ENCODE measurements at regions not wholly inside any gene's neighbourhood (a gene's known extent, or its start where the extent isn't known, plus 50 kb on each side); places are given as distances from the start of the nearest gene placed in this dataset.
"Not testable (repeated sequence)": the region's sequence is repeated elsewhere in the genome, so short reads cannot be mapped to it uniquely, and the experiment has no call there.

DNA sequence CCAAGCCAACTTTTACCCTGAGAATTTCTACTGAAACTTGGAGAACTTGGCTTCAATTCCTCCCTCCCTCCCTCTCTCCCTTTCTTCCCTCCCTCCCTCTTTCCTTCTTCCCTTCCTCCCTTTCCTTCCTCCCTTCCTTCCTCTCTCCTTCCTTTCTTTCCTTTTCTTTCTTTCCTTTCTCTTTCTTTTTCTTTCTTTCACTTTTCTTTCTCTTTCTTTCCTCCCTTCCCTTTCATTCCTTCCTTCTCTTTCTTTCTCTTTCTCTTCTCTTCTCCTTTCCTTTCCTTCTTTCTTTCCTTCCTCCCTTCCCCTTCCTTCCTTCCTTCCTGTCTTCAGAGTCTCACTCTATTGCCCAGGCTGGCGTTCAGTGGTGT lies 268.1 kb upstream of the SDK2 start:
- no peak for DNase-seq (ENCODE audit: extremely low read depth in 1 of 2, low read depth in 1 of 2)

DNA sequence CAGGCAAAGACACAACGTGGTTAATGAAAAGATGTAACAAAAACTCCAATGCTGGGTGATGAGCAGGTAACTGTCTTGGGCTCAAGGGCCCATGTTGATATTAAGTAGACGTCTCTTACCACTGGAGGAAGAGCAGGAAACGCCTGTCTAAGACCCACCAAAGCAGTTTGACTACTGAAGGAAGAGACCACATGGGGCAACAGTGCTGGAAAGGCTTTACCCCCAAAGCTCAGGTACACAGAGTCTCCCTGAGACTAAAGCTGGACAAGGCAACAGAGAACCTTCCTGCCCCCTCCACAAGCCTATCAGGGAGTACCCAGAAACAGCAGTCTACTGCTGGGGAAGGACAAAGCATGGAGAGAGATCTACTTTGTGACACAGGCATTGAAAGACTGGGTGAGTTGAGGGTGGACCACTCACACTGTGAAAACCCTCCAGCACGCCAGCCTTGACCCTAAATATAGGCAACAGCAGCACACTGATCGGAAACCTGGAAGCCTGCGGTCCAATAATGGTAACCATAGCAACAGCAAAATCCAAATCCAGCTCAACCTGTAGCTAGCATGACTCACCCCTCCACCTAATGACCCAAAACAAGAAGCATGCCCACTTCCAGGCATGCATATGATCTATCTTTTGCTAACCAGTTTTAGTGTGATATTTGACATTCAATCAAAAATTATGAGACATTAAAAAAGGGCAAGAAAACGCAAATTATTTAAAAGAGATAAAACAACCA lies 270.5 kb upstream of the SDK2 start:
- no peak for DNase-seq (ENCODE audit: extremely low read depth in 1 of 2, low read depth in 1 of 2)

DNA sequence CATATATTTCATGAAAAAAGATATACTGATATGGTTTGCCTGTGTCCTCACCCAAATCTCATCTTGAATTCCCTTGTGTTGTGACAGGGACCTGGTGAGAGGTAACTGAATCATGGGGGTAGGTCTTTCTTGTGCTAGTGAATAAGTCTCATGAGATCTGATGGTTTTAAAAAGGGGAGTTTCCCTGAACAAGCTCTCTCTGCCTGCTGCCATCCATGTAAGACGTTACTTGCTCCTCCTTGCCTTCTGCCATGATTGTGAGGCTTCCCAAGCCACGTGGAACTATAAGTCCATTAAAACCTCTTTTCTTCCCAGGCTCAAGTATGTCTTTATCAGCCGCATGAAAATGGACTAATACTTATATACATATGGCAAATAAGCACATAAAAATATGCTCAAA lies 274.8 kb upstream of the SDK2 start:
- DNase-seq (ENCODE audit: extremely low read depth in 1 of 2, low read depth in 1 of 2), result not testable (repeated sequence)

DNA sequence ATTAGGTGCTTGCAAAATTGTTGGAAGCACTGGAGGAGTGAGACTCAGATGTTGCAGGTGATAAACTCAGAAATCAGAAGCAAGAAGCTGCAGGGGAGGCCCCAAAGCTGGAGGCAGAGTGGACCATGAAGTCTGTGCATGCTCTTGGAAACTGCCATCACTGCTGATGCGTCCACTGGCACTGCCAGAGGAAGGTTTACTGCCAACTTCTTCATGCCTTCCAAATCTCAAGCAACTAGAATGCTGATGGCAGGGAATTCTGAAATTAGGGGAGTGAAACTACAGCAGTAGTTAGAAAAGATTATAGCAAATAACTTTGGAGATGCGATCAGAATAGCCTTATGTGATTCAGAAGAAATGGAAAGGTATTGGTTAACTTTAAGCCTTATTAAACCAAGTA lies 277.1 kb upstream of the SDK2 start:
- DNase-seq (ENCODE audit: extremely low read depth in 1 of 2, low read depth in 1 of 2), result no peak

DNA sequence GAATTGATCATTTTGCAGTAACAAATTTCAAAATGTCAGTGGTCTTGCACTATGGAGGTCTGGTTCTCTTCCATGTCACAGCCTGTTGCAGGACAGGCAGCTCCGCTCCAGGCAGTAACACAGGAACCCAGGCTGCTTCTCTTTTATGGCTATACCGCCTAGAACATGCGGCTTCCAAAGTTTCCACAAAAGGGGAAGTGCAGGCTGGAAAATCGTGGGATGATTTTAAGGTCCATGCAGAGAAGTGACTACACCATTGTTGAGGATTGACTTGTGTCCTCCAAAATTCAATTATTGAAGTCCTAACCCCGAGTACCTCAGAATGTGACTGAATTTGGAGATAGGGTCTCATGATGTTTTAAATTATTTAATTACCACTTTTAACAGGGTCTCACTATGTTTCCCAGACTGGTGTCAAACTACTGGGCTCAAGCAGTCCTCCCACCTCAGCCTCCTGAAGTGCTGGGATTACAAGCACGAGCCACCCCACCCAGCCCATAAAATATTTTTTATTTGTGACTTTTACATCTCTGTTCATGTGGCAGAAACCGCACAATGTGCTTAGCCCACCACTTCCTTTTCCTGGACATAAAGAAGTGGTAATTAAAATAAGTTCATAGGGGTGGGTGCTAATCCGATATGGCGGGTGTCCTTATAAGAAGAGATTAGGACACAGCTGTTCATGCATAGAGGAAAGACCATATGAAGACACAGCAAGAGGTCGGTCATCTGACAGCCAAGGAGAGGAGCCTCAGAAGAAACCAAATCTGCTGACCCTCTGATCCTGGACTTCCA lies 279.2 kb upstream of the RPL38 start:
- DNase-seq (ENCODE audit: extremely low read depth in 1 of 2, low read depth in 1 of 2), result no peak

DNA sequence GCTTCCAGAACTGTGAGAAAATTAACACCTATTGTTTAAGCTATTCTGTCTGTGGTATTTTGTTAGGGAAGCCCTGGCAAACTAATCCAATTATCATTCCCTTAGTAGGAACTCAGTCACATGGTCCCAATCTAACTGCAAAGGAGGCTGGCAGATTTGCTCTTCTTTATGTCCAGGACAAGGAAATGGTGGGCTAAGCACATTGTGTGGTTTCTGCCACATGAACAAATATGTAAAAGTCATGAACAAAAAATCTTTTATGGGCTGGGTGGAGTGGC lies 278.6 kb upstream of the RPL38 start:
- DNase-seq (ENCODE audit: extremely low read depth in 1 of 2, low read depth in 1 of 2), result no peak

DNA sequence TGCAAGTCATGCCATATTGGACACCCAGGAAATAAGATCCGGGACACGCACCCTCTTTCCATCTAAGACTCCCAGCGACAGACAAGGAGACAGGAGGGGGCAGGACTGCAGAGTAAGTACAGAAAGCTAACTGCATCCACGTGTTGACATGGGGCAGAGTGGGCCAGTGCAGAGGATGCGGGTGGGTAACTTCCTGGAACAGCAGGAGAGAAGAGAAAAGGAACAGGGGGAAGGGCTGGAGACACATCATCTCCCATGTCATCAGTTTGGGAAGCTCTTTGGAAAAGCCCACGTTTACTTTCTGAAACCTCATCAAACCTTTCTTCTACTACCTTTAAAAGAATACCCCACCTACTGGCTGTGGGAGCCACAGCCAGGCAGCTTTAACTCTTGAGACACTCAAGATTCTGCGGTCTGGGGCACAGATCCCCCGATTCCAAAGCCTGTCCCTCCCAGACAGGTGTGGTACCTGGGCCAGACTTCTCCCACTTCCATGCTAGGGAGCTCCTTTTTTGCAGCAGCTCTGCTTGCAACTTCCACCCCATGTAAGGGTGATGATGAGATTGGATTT lies 273.5 kb upstream of the RPL38 start:
- DNase-seq (ENCODE audit: extremely low read depth in 1 of 2, low read depth in 1 of 2), result no peak

DNA sequence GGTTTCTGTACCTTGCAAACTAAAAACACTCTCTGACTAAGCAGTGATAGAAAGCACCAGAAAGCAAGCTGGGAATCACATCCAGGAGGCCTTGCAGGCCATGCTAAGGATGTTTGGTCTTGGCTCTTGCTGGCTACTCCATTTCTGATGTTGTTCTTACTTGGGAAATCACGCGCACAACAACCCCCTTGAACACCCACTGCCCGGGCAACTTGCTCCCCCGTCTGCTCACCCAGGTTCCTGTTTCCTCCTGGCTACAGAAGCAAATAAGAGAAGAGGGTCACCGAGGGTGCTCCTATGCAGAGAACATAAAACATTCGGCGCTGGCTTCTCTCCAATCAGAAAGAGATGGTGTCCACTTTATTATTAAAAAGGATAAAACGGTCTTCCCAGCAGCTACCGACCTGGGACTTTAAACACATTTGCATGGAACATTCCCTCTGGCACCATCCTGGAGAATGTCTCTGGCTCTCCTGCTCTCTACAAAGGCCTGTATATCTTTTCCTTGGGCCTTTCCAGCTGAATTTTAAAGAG lies 271.2 kb upstream of the RPL38 start:
- DNase-seq (ENCODE audit: extremely low read depth in 1 of 2, low read depth in 1 of 2), result no peak

DNA sequence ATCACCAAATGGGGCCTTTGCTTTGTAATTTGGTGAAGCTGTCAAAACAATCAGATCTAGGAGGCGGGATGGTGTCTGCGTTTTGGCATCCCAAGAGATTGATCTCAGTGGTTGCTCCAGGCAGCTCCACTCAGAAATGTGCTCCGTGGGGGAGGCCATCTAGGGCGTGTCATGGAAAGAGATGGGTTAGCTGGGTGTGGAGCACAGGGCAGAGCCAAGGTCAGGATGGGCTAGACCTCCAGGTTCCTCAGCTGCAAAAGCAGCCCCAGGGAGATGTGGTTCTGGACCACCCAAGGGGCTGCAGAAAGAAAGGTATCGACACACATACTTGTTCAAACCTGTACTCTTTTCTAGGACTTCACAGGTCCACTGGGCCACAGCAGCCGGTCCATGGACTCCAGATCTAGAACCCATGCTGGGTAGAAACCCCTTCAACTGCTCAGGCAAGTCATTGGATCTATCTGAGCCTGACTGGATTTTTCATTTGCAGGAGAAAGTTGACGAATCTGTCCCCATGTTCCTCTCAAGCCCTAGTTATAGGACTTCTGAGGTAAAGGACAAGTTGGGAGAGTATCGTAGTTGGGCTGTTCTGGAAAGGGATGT lies 270.2 kb upstream of the RPL38 start:
- no peak for DNase-seq (ENCODE audit: extremely low read depth in 1 of 2, low read depth in 1 of 2)

DNA sequence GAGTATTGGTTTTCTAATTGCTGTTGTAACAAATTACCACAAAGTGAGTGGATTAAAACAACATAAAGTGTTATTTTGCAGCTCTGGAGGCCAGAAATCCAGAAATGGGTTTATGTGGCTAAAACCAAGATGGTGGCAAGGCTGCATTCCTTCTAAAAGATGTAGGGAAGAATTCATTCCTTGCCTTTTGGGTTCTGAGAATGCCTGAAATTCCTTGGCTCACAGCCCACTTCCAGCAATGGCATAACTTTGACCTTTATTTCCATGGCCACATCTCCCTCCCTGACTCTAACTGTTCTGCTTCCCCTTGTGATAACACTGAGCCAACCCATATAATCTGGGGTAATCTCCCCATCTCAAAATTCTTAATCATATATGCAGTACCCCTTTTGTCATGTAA lies 269.6 kb upstream of the RPL38 start:
- no peak for DNase-seq (ENCODE audit: extremely low read depth in 1 of 2, low read depth in 1 of 2)

DNA sequence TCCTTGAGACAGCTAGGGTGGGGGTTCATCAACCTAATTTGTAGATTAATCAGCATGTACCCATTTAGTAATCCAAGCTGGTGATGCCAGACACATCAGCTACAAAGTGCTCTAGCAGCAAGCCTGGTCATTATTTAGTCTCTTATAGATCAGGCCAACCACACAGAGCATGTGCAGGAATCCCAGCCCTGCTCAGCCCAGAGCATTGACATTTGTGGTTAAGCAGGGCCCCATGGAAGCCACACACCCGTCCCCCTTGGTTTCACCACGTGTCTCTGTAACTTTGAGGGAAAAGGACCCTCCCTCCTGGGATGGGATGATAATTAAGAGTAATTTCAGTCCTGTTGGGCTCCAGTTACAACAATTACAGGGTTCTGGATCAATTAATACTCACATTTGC lies 268.8 kb upstream of the RPL38 start:
- DNase-seq (ENCODE audit: extremely low read depth in 1 of 2, low read depth in 1 of 2), result no peak

DNA sequence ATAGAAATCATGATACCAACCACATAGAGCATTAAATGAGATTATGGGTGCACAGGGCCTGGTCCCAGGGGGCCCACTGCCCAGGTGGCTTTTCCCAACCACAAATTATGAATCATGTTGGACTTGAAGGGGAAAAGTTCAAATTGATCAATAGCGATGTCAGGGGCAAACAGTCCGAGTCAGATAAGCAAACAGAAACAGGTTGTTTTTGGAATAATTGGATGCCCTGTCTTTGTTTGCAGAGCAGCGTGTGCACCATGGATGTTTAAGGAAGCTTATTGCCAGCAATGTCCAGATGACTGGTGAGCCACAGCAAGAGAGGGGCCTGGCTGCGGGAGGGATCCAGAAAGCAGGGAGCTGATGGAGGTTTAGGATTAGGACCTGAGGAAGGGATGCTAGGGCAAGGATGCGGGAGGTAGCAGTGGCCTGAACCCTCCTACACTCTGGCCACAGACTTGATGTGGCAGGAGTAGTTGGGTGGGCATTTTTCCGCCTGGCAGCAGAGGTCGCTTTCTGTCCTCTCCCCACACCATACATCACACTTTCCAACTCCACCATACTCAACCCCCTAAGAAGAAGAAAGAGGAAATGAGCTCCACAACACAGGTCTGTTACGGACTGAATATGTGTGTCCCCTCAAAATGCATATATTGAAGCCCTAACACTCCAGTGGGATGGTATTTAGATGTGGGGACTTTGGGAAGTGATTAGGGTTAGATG lies 266.4 kb upstream of the RPL38 start:
- no peak for DNase-seq (ENCODE audit: extremely low read depth in 1 of 2, low read depth in 1 of 2)

DNA sequence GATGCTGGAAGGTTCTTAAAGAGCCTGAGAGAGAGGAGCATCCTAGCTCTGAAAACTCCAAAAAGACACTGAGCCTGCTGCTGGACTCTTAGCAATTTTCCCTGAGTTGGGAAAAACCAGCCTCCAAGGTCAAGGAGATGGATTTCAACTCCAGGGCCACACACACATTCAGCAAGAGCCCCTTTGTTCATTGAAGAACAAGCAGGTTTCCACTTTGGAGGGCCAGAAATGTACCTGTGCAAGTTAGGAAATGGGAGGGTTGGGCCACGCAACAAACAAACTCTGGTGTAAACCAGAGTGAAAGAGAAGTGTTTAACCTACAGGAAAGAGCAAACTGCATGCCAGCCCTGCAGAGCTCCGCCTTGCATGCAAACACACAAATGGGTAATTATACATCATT lies 264.8 kb upstream of the RPL38 start:
- no peak for DNase-seq (ENCODE audit: extremely low read depth in 1 of 2, low read depth in 1 of 2)

DNA sequence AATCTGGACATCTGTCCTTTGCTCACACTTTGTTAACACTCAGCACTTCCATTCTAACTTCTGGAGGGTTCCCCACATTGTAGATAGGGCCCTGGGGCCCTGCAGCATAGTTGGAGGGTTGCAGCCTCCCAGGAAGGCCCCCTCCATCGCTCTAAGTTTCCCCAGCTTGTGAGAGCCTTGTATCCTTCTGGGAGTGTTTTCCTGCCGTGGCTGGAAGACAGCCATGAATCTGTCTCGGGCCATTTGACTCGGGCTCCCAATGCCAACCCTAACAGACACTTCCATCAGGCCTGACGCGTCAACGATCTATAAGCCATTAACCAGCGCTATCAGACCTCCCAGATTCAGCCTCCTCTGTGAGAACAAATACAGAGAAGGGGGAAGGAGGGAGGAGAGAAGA lies 263.7 kb upstream of the RPL38 start:
- no peak for DNase-seq (ENCODE audit: extremely low read depth in 1 of 2, low read depth in 1 of 2)

DNA sequence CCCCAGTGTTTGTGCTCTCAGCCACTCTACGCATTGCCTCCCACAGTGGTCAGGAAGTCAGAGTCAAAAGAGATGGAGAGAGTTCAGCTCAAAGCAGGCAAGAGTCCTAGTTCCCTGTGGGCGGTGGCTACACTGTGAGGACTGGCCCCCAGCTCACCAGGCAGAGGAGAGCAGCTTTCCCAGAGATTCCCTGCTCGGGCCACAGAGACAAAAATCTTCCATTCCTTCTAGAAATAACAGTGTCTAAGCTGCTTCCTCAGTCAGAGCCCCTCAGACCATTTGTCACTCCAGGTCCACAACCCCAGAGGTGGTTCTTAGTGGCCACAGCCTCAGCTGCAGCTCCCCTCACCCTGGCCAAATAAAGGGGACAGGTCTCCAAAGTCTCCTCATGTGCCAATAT lies 263.0 kb upstream of the RPL38 start:
- no peak for DNase-seq (ENCODE audit: extremely low read depth in 1 of 2, low read depth in 1 of 2)

DNA sequence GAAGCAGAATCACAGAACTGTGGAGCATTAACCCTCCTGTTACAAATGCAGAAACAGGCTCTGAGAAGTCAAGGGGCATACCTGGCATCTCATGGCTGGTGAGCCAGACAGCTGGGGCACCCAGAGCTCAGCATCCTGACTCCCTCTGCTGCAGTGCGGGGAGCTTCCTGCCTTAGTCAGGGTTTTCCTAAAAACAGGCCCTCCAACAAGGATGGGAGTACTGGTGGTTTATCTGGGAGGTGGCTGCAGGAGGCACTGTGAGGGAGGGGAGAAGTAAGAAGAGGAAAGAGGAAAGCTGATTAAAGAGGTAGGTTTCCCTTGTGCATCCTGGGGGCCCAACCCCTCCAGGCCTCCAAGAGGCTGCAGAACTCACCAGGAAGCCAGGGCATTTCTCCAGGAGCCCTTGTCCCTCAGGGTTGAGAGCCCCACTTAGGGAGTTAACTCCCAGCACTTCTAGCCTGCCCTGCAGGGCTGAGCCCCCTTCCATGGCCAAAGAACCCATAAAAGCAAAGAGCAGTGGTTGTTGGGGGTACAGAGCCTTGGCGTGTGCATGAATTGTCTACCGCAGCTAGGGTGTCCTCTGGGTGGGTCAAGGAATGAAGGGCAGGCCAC lies 261.5 kb upstream of the RPL38 start:
- DNase-seq (ENCODE audit: extremely low read depth in 1 of 2, low read depth in 1 of 2), result no peak

DNA sequence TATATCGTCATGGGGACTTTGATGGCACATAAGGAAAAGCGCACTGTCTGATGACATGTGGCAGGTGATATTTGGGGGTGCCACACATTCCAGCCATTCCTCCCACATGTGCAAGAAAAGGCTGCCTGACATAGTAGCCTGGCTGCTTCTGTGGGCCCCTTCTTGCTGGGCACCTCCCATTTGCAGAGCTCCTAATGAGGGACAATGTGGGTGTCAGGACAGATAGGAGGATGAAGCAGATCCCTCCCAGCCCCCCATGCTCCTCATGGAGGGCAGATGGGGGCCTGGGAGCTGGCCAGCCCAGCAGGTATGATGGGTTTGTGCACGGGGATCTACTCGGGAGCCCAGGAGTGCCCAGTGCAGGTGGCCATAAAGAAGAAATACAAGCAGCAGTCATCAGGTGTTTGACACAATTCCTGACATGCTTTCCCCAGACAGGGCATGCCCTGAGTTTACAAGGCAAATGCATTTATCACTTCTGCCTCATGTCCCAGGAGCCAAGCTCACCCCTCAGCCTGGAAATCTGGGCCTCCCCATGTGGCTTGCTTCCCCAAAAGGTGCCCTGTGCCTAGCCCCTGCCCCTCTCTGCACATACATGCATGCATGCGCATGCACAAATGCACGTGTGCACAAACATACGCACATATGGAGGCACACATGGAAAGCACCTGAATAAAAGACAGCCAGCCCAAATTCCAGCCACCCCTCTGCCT lies 260.6 kb upstream of the RPL38 start:
- DNase-seq (ENCODE audit: extremely low read depth in 1 of 2, low read depth in 1 of 2), result no peak

DNA sequence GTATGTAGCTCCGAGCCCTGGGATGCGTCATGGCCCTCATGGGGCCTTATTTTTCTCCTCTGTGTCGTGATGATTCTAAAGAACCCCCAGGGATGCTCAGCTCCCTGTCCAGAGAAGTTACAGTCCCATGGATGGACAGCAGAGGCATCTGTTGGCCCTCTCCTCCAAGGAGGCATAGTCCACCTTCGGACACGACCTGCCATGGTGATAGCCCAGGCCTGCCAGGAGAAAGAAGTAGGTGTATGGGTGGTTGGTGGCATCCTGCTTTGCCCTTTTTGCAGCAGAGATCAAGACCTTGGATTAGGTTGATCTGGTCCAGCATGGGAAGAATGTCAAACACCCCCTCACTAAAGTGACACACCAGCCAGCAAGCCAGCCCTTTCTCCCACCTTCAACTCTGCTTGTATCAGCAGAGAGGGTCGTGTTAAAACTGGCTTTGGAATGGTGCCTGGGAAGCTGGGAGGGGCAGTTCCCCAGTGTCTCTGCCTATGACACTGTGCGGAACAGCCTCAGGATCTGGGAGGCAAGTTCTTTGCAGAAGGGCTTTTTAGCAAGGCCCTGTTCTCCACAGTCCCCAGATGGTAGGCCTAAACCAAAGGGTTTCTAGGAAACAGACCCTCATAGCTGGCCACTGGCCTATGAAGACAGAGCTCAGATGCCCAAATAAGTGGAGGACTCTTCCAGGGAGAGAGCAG lies 259.9 kb upstream of the RPL38 start:
- no peak for DNase-seq (ENCODE audit: extremely low read depth in 1 of 2, low read depth in 1 of 2)

DNA sequence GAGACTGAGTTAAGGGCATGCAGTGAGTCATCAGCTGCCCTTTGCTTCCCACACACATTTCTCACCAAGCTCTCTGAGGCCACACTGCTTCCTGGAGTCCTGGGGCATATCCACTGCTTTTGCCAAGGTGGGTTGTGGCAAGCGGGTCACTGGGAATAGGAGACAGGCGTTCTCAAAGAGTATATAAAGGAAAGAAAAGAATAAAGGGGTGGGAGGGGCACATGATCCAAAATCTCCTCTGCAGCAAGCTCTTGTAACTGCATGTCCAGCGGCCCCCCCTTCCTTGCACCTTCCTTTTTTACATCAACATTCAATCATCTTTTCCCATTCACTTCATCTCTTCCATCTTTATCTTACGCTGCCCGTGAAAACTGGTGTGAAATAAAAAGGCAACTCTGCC lies 259.1 kb upstream of the RPL38 start:
- DNase-seq (ENCODE audit: extremely low read depth in 1 of 2, low read depth in 1 of 2), result no peak
